Hematopoietic multipotent progenitor cell treated with erythropoietin and hydrocortisone succinate and interleukin-3 and kit ligand, for 17 days (in vitro differentiated cells): ENCODE measurements at regions not wholly inside any gene's neighbourhood (a gene's known extent, or its start where the extent isn't known, plus 50 kb on each side); places are given as distances from the start of the nearest gene placed in this dataset.

Experiments
- DNase-seq: peaks from one replicate; pipeline ENCODE4 v3.0.0-alpha.2; 2015; ENCODE audit warnings: low spot score

GRCh38 chr9:551986-552929 is 289.2 kb upstream of the DMRT1 start:
- no peak for DNase-seq

- DNase-seq: no peak
Measured at GRCh38 chr9:555493-555892, 286.0 kb upstream of the DMRT1 start.

GRCh38 chr9:556199-556598 is 285.3 kb upstream of the DMRT1 start:
- DNase-seq: no peak

- DNase-seq: no peak
Measured at GRCh38 chr9:556675-557074, 284.8 kb upstream of the DMRT1 start.

- no peak for DNase-seq
Measured at GRCh38 chr9:557601-558201, 283.8 kb upstream of the DMRT1 start.

GRCh38 chr9:561427-561826 is 280.1 kb upstream of the DMRT1 start:
- no peak for DNase-seq

GRCh38 chr9:563200-563599 is 278.3 kb upstream of the DMRT1 start:
- DNase-seq: no peak

GRCh38 chr9:565528-565927 is 276.0 kb upstream of the DMRT1 start:
- DNase-seq: no peak

GRCh38 chr9:567128-567746 is 274.3 kb upstream of the DMRT1 start:
- DNase-seq: no peak

- DNase-seq: no peak
Measured at GRCh38 chr9:567747-568305, 273.7 kb upstream of the DMRT1 start.

GRCh38 chr9:569296-569695 is 272.2 kb upstream of the DMRT1 start:
- no peak for DNase-seq

- no peak for DNase-seq
Measured at GRCh38 chr9:570187-570586, 271.3 kb upstream of the DMRT1 start.

GRCh38 chr9:571066-571465 is 270.4 kb upstream of the DMRT1 start:
- DNase-seq: no peak

- DNase-seq: no peak
Measured at GRCh38 chr9:571741-572140, 269.8 kb upstream of the DMRT1 start.

- DNase-seq: no peak
Measured at GRCh38 chr9:573691-574410, 267.6 kb upstream of the DMRT1 start.

- no peak for DNase-seq
Measured at GRCh38 chr9:575139-575538, 266.4 kb upstream of the DMRT1 start.

- DNase-seq: no peak
Measured at GRCh38 chr9:580652-581342, 260.7 kb upstream of the DMRT1 start.

- no peak for DNase-seq
Measured at GRCh38 chr9:581673-582497, 259.6 kb upstream of the DMRT1 start.

- no peak for DNase-seq
Measured at GRCh38 chr9:582775-583174, 258.7 kb upstream of the DMRT1 start.

- no peak for DNase-seq
Measured at GRCh38 chr9:587527-587926, 254.0 kb upstream of the DMRT1 start.

- DNase-seq: no peak
Measured at GRCh38 chr9:588981-589380, 252.5 kb upstream of the DMRT1 start.
